ENCODE measurements at regions not wholly inside any gene's neighbourhood (a gene's known extent, or its start where the extent isn't known, plus 50 kb on each side); places are given as distances from the start of the nearest gene placed in this dataset.

DNA sequence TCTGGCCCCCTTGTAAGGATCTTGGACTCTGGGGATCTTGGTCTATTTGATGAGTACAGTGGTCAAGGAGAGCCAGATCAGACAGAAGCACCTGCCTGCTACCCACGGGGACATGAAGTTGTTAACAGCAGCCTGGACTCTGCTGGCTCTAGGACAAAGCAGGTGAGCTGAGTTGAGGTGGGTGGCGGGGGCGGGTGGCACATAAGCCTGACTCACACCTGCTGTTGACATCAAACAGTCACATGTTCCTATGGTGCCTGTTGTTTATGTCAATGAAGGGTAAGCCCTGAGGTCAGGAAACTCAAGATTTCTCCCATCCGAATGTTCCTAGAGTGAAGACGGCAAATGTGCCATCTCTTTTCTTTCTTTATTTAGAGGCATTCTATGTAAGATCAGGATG, 50.1 kb upstream of the CLNK start:
- DNase-seq (ENCODE audit: low read depth in 4 of 4, low spot score in 3 of 4): no peak
